OCI-LY7 (cell line): ENCODE measurements at regions not wholly inside any gene's neighbourhood (a gene's known extent, or its start where the extent isn't known, plus 50 kb on each side); places are given as distances from the start of the nearest gene placed in this dataset.

Experiments used
- BruUV-seq: library from RNA; stranded (reverse); fragments of 400-500 nt; replicated peaks from 2 replicates; lab custom pipeline; 2021; lab: Mats Ljungman, UMichigan
- CTCF ChIA-PET: fragments of 300-600 bp; sonication (Branson Sonifier 250); formaldehyde crosslinking; loops from one replicate; lab custom pipeline; 2022; ENCODE audit warnings: antibody characterized with exemption; ENCODE audit not compliant: unreplicated experiment; lab: Charles Lee
- POLR2A ChIA-PET: fragments of 300-600 bp; sonication (Branson Sonifier 250); formaldehyde crosslinking; loops from one replicate; lab custom pipeline; 2022; ENCODE audit warnings: antibody characterized with exemption; lab: Charles Lee
- DNase-seq: peaks from one replicate; pipeline ENCODE4 v3.0.0-alpha.2; 2015; ENCODE audit warnings: low spot score
- H2AFZ ChIP-seq: fragments of 200-600 bp; sonication (generic), shearing (Covaris generic); 2 replicates; pipeline ENCODE4 v1.6.1; 2014; ENCODE audit warnings: mild to moderate bottlenecking, antibody characterized with exemption, low read length, moderate library complexity
- H3K27ac ChIP-seq: fragments of 200-600 bp; sonication (generic); 2 replicates; pipeline ENCODE4 v1.5.1; 2014; ENCODE audit warnings: mixed run types, low read depth, mild to moderate bottlenecking, moderate library complexity, low read length, inconsistent platforms; ENCODE audit not compliant: poor library complexity, severe bottlenecking
- H3K36me3 ChIP-seq: fragments of 200-600 bp; sonication (generic); 2 replicates; pipeline ENCODE4 v1.6.1; 2014; ENCODE audit warnings: mild to moderate bottlenecking, antibody characterized with exemption, low read length, moderate library complexity, mixed read lengths; ENCODE audit not compliant: insufficient read depth
- H3K4me1 ChIP-seq: fragments of 200-600 bp; sonication (generic); 2 replicates; pipeline ENCODE4 v1.5.1; 2014; ENCODE audit warnings: mild to moderate bottlenecking, low read length; ENCODE audit not compliant: insufficient read depth, poor library complexity, severe bottlenecking
- H3K4me2 ChIP-seq: fragments of 200-600 bp; sonication (generic); 2 replicates; pipeline ENCODE4 v1.6.1; 2014; ENCODE audit warnings: mild to moderate bottlenecking, low read length
- H3K4me3 ChIP-seq: fragments of 200-600 bp; sonication (generic); 2 replicates; pipeline ENCODE4 v1.5.1; 2014; ENCODE audit warnings: mild to moderate bottlenecking, low read depth, low read length; ENCODE audit not compliant: poor library complexity, severe bottlenecking
- H3K79me2 ChIP-seq: fragments of 200-600 bp; sonication (generic); 2 replicates; pipeline ENCODE4 v1.6.1; 2016; ENCODE audit warnings: low read depth, mild to moderate bottlenecking, low read length, moderate library complexity, mixed read lengths; ENCODE audit not compliant: insufficient read depth
- H3K9me2 ChIP-seq: fragments of 200-600 bp; sonication (generic); 2 replicates; pipeline ENCODE4 v1.6.1; 2016; ENCODE audit warnings: mild to moderate bottlenecking, low read length, mixed read lengths; ENCODE audit not compliant: insufficient read depth
- H3K9me3 ChIP-seq: fragments of 200-600 bp; sonication (generic); 2 replicates; pipeline ENCODE4 v1.6.1; 2014; ENCODE audit warnings: mild to moderate bottlenecking, mixed run types, low read length, mixed read lengths
- H4K20me1 ChIP-seq: fragments of 200-600 bp; sonication (generic); 2 replicates; pipeline ENCODE4 v1.6.1; 2014; ENCODE audit warnings: mild to moderate bottlenecking, antibody characterized with exemption, low read length, moderate library complexity, mixed read lengths; ENCODE audit not compliant: insufficient read depth
- EZH2phosphoT487 ChIP-seq: fragments of 200-600 bp; sonication (generic); IDR thresholded peaks from 2 replicates; pipeline ENCODE4 v1.6.1; 2018; ENCODE audit warnings: low read depth, borderline replicate concordance, mild to moderate bottlenecking, mixed run types, antibody characterized with exemption, low read length, moderate library complexity, mixed read lengths
- intact Hi-C: fragments of 100-400 bp; cut with micrococcal nuclease; formaldehyde crosslinking; loops from one replicate; pipeline ENCODE4 v1.10.0; 2022; ENCODE audit not compliant: unreplicated experiment
- TF ChIP-seq, protein P1 (sequence below): fragments of 200-600 bp; sonication (generic); conservative IDR thresholded peaks from 2 replicates; pipeline ENCODE4 v1.5.1; 2014; ENCODE audit warnings: mild to moderate bottlenecking, antibody characterized with exemption, low read length, moderate library complexity, mixed read lengths

DNA sequence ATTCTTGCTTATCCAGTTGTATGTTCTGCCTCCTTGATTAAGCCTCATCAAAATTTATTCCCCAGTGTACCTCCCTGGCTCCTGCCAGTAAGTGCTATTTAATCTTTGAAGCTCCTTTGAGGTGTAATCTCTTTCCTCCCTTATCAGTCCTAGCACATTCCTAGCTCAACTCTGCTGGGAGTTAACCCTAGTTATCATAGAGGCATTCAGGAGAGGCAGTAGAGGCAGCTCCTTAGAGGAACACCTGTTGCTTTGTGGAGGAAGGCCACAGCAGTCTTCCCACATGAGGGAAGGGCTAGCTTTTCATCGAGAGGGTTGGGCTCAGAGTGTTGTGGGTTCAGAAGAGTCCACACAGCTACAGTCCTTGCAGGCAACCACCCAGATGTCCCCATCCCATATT is 182.4 kb upstream of the ARID2 start:
- Histone ChIP-seq H4K20me1 (no peaks in the 10 kb centered on the region), H3K4me3 (no peak overlapping the region), H3K36me3 (no peaks in the 10 kb centered on the region), H3K9me3 (no peaks in the 10 kb centered on the region), H3K9me2 (no peaks in the 10 kb centered on the region), H3K79me2 (no peaks in the 10 kb centered on the region), H3K4me1 (no peaks in the 10 kb centered on the region), H3K4me2 (no peak overlapping the region), H3K27ac (no peak overlapping the region), H2AFZ (no peak overlapping the region)
- ChIA-PET CTCF (interaction anchor here (0.6 kb wide), 1 partner anchor 36 kb away, joined by 5 read pairs; no protein-coding TSS in a partner anchor), POLR2A (interaction anchor here (1.1 kb wide), 1 partner anchor 20 kb away, joined by 5 read pairs; no protein-coding TSS in a partner anchor)
- TF ChIP-seq EZH2phosphoT487 = no peak
- TF ChIP-seq, protein P1, sequence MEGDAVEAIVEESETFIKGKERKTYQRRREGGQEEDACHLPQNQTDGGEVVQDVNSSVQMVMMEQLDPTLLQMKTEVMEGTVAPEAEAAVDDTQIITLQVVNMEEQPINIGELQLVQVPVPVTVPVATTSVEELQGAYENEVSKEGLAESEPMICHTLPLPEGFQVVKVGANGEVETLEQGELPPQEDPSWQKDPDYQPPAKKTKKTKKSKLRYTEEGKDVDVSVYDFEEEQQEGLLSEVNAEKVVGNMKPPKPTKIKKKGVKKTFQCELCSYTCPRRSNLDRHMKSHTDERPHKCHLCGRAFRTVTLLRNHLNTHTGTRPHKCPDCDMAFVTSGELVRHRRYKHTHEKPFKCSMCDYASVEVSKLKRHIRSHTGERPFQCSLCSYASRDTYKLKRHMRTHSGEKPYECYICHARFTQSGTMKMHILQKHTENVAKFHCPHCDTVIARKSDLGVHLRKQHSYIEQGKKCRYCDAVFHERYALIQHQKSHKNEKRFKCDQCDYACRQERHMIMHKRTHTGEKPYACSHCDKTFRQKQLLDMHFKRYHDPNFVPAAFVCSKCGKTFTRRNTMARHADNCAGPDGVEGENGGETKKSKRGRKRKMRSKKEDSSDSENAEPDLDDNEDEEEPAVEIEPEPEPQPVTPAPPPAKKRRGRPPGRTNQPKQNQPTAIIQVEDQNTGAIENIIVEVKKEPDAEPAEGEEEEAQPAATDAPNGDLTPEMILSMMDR = no peak
- intact Hi-C loops = loop anchor here (10.0 kb wide), 2 partner anchors 178 to 368 kb away; partner anchors contain the start of gene ARID2
- BruUV-seq = no TSS peak
- DNase-seq = no peak

DNA sequence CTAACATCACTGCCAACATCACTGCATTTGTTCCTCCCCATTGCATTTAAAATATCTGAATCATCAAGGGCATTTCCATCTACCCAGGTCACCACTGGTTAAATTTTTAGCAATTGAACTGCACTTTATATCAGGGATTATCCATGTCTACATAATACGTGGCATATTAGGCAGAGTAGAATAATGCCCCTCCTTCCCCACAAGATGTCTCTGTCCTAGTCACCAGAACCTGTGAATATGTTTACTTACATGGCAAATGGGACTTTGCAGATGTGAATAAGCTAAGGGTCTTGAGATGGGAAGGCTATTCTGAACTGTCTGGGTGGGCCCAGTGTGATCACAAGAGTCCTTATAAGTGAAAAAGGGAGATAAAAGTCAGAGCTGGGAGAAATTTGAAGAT is 181.7 kb upstream of the ARID2 start:
- intact Hi-C loops = loop anchor here (10.0 kb wide), 2 partner anchors 177 to 367 kb away; partner anchors contain the start of gene ARID2
- BruUV-seq = no TSS peak
- Histone ChIP-seq H3K27ac (no peak overlapping the region), H3K4me3 (no peak overlapping the region), H3K9me2 (no peaks in the 10 kb centered on the region), H3K79me2 (no peaks in the 10 kb centered on the region), H3K4me2 (no peak overlapping the region), H3K4me1 (no peaks in the 10 kb centered on the region), H3K9me3 (no peaks in the 10 kb centered on the region), H3K36me3 (no peaks in the 10 kb centered on the region), H2AFZ (no peak overlapping the region), H4K20me1 (no peaks in the 10 kb centered on the region)
- TF ChIP-seq, protein P1 = no peak
- no peak for TF ChIP-seq EZH2phosphoT487
- no peak for DNase-seq
- CTCF ChIA-PET = no interaction called here
- POLR2A ChIA-PET = interaction anchor here (0.6 to 1.1 kb wide), 2 partner anchors 19 to 205 kb away, joined by 3 to 5 read pairs; no protein-coding TSS in a partner anchor

DNA sequence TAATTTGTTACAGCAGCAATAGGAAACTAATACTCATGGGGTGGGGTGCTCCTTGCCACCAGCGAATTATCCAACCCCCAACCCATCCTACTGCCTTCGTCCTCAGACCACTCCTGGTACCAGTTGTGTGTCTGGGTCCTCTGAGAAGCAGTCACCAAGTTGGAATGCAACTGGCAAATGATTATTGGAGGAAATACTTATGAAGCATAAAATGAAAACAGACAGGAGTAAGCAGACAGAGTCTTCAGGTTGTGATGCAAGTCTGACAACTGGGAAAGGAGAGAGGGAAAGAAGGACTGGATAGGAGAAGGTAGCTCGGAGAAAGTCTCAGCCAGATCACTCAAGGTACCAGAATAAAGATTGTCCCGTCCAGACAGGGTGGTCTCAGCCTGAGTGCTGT is 181.1 kb upstream of the ARID2 start:
- CTCF ChIA-PET = no interaction called here

More for the DNA sequence above, 181.1 kb upstream of the ARID2 start:
- intact Hi-C loops = loop anchor here (10.0 kb wide), 2 partner anchors 176 to 366 kb away; partner anchors contain the start of gene ARID2
- no peaks in the 10 kb centered on the region for H3K4me1 ChIP-seq
- H3K4me2 ChIP-seq = no peak overlapping the region
- no peak for DNase-seq
- no peak overlapping the region for H2AFZ ChIP-seq
- POLR2A ChIA-PET = interaction anchor here (0.6 kb wide), 1 partner anchor 205 kb away, joined by 3 read pairs; no protein-coding TSS in a partner anchor
- no peaks in the 10 kb centered on the region for H4K20me1 ChIP-seq
- H3K9me3 ChIP-seq = no peaks in the 10 kb centered on the region
- H3K36me3 ChIP-seq = no peaks in the 10 kb centered on the region
- no peaks in the 10 kb centered on the region for H3K79me2 ChIP-seq
- no peak overlapping the region for H3K4me3 ChIP-seq
- no peak overlapping the region for H3K27ac ChIP-seq
- BruUV-seq = no TSS peak
- H3K9me2 ChIP-seq = no peaks in the 10 kb centered on the region
- TF ChIP-seq EZH2phosphoT487 = no peak
- TF ChIP-seq, protein P1 = no peak
